ENCODE measurements at regions not wholly inside any gene's neighbourhood (a gene's known extent, or its start where the extent isn't known, plus 50 kb on each side); places are given as distances from the start of the nearest gene placed in this dataset.

DNA sequence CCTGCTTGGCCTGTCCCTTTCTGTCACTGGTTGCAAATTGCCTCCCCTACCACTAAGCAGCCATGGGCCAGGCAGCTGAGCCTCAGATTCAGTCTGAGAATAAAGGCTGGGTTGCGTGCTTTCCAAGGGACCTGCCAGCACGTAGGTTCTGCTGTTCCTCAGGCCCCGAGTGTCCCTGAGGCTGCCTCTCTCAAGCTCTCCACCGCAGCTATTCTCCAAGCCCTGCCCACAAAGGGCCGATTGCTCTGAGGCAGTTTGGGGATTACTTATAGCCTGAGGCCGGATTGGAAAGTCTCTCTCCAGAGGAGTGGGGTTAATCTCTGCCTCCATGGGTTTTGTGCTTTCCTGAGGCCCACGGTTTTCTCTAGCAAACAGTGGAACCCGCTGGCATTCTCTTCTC lies 590.7 kb downstream of the BCOR start:
- TF ChIP-seq, protein P1, sequence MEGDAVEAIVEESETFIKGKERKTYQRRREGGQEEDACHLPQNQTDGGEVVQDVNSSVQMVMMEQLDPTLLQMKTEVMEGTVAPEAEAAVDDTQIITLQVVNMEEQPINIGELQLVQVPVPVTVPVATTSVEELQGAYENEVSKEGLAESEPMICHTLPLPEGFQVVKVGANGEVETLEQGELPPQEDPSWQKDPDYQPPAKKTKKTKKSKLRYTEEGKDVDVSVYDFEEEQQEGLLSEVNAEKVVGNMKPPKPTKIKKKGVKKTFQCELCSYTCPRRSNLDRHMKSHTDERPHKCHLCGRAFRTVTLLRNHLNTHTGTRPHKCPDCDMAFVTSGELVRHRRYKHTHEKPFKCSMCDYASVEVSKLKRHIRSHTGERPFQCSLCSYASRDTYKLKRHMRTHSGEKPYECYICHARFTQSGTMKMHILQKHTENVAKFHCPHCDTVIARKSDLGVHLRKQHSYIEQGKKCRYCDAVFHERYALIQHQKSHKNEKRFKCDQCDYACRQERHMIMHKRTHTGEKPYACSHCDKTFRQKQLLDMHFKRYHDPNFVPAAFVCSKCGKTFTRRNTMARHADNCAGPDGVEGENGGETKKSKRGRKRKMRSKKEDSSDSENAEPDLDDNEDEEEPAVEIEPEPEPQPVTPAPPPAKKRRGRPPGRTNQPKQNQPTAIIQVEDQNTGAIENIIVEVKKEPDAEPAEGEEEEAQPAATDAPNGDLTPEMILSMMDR (IDR thresholded peaks at IDR 0.05), result no peak
- Mint-ChIP-seq H3K4me1 (peaks cover 4% of the 10 kb centered on the region), H3K27ac (no peak overlapping the region), H3K27me3 (no peaks in the 10 kb centered on the region), H3K9me3 (peaks cover 5% of the 10 kb centered on the region), H3K36me3 (ENCODE audit: low read depth) (peaks cover 1% of the 10 kb centered on the region), H3K4me3 (no peak overlapping the region)
- ATAC-seq (ENCODE audit: low read depth) (no peak), DNase-seq (no peak)
- intact Hi-C loops (cut with micrococcal nuclease), result no loop called here
- POLR2A ChIA-PET, result interaction anchor here (0.7 kb wide), 1 partner anchor 45 kb away, joined by 7 read pairs; no protein-coding TSS in a partner anchor
- CTCF ChIA-PET, result no interaction called here

DNA sequence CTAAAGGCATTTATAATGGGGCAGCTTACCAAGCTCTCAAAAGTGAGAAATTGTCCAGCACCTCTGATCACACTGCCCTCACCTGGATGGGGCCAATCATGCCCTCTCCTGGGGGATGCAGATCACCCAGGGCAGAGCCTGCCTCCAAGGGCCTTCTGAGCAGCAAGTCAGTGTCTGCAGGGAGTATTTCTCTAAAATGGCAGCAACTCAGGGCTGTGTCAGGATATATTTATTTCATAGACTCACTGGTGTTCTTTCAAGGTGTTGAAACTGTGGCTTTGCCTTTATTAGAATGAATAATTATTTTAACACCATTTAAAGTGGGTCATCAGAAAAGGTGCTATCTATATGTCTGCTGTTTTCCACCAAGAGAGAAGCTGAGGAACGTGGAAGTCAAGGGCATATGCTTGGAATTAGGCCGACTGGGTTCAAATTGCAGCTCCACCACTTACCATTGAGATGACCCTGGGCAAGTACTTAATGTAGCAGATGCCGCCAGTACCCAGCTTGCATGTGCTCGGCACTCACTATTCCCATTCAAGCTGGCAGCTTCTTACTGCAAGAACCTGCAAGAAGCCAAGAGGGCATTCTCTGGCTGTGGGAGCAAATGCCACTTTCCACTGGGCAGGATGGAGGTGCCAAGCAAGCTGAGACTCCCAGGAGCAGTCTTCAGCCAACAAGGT lies 590.0 kb downstream of the BCOR start:
- CTCF ChIA-PET, result no interaction called here
- Mint-ChIP-seq H3K4me3 (no peak overlapping the region), H3K27ac (no peak overlapping the region), H3K27me3 (no peaks in the 10 kb centered on the region), H3K9me3 (peaks cover 5% of the 10 kb centered on the region), H3K36me3 (ENCODE audit: low read depth) (peaks cover 1% of the 10 kb centered on the region), H3K4me1 (peaks cover 4% of the 10 kb centered on the region)
- no peak for ATAC-seq (ENCODE audit: low read depth)
- no peak for DNase-seq
- intact Hi-C loops (cut with micrococcal nuclease), result no loop called here
- POLR2A ChIA-PET, result no interaction called here
- TF ChIP-seq, protein P1 (IDR thresholded peaks at IDR 0.05), result no peak

DNA sequence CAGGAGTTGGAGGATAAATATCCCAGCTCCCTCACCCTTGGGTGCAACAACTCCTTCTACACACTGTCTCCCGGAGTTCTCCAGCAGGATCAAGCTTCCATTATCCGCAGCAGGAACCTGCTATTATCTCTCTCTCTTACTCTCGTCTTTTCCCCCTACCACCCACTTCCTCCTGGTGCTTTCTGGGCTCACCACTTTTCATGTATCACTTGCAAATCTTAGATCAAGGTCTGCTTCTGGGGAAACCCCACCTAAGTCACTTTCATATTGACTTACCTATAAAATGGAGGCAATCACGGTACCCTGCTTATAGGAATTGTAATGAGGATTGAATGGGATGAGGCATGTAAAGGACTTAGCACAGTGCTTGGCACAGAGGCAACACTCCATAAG lies 589.5 kb downstream of the BCOR start:
- Mint-ChIP-seq H3K4me1 (peaks cover 4% of the 10 kb centered on the region), H3K9me3 (peaks cover 5% of the 10 kb centered on the region), H3K36me3 (ENCODE audit: low read depth) (peaks cover 1% of the 10 kb centered on the region), H3K4me3 (no peak overlapping the region), H3K27me3 (no peaks in the 10 kb centered on the region), H3K27ac (no peak overlapping the region)
- intact Hi-C loops (cut with micrococcal nuclease), result no loop called here
- no peak for DNase-seq
- ChIA-PET POLR2A (no interaction called here), CTCF (no interaction called here)
- TF ChIP-seq, protein P1 (IDR thresholded peaks at IDR 0.05), result no peak
- peak; percentile 65 for ATAC-seq (ENCODE audit: low read depth)

DNA sequence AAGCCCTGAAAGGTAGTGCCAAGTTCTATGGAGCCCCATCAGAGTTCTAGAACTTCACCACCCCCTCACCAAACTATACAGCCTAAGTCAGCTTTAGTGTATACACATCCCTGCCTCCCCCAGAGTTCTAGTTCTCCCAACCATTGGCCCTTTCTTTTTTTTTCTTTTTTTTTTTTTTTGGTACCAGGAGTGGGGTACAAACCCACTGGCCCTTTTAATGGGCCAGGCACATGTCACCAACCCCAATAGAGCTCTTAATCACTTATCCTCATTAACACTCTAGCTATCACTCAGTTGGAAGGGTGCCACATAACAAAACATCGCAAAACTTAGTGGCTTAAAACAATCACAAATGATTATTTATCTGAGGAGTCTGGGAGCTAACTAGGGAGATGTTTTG lies 588.6 kb downstream of the BCOR start:
- Mint-ChIP-seq H3K27ac (no peak overlapping the region), H3K4me1 (peaks cover 4% of the 10 kb centered on the region), H3K4me3 (no peak overlapping the region), H3K9me3 (peaks cover 5% of the 10 kb centered on the region), H3K36me3 (ENCODE audit: low read depth) (peaks cover 1% of the 10 kb centered on the region), H3K27me3 (no peaks in the 10 kb centered on the region)
- no peak for ATAC-seq (ENCODE audit: low read depth)
- no peak for DNase-seq
- intact Hi-C loops (cut with micrococcal nuclease), result no loop called here
- CTCF ChIA-PET, result no interaction called here
- POLR2A ChIA-PET, result no interaction called here
- TF ChIP-seq, protein P1 (IDR thresholded peaks at IDR 0.05), result no peak

DNA sequence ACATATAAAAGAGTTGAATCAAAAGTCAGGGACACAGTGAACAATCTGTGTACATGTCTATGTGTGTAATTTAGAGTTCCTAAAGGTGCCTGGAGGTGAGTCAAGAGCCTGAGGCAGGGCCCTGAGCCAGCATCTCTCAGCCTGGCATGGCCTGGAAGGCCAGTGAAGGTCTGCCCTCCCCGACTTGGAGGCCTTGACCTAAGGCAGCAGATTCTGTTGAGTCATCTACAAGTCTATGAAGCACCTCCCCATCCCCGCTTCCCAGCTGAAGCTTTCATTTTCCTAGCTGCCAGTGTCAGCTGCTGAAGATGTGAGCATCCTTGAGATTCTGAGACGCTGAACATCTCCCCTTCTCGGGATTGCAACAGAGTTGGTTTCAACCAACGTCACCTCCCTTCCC lies 583.9 kb downstream of the BCOR start:
- intact Hi-C loops (cut with micrococcal nuclease), result no loop called here
- Mint-ChIP-seq H3K36me3 (ENCODE audit: low read depth) (peaks cover 1% of the 10 kb centered on the region), H3K4me1 (no peaks in the 10 kb centered on the region), H3K27ac (no peak overlapping the region), H3K4me3 (no peak overlapping the region), H3K27me3 (peaks cover 5% of the 10 kb centered on the region), H3K9me3 (peaks cover 5% of the 10 kb centered on the region)
- CTCF ChIA-PET, result no interaction called here
- DNase-seq, result no peak
- ATAC-seq (ENCODE audit: low read depth), result no peak
- TF ChIP-seq, protein P1 (IDR thresholded peaks at IDR 0.05), result no peak
- POLR2A ChIA-PET, result no interaction called here
